ENCODE measurements at regions not wholly inside any gene's neighbourhood (a gene's known extent, or its start where the extent isn't known, plus 50 kb on each side); places are given as distances from the start of the nearest gene placed in this dataset.

GRCh38 chr6:79813854-79814709, 133.3 kb downstream of the ELOVL4 start:
- DNase-seq (ENCODE audit: low read depth): peak; percentile 64
- no peak overlapping the region for H3K4me3 ChIP-seq (ENCODE audit: low read depth, low read length)
- TF ChIP-seq CTCF (IDR thresholded peaks at IDR 0.05; ENCODE audit: low read depth, low read length) (peak; percentile 86), MAX (IDR thresholded peaks at IDR 0.05; ENCODE audit: low read depth, low read length) (no peak)

- H3K4me3 ChIP-seq (ENCODE audit: low read depth, low read length): no peak overlapping the region
- no peak for DNase-seq (ENCODE audit: low read depth)
- TF ChIP-seq CTCF (IDR thresholded peaks at IDR 0.05; ENCODE audit: low read depth, low read length) (no peak), POLR2A (IDR thresholded peaks at IDR 0.05; ENCODE audit: extremely low read depth, insufficient read length) (no peak), MYC (IDR thresholded peaks at IDR 0.05; ENCODE audit: low read depth, low read length) (no peak), MAX (IDR thresholded peaks at IDR 0.05; ENCODE audit: low read depth, low read length) (no peak)
Observed at GRCh38 chr6:79813143-79813850, 134.1 kb downstream of the ELOVL4 start.

GRCh38 chr6:79812195-79812594, 135.2 kb downstream of the ELOVL4 start:
- TF ChIP-seq MAX (IDR thresholded peaks at IDR 0.05; ENCODE audit: low read depth, low read length) (no peak), POLR2A (IDR thresholded peaks at IDR 0.05; ENCODE audit: extremely low read depth, insufficient read length) (no peak), CTCF (IDR thresholded peaks at IDR 0.05; ENCODE audit: low read depth, low read length) (no peak), MYC (IDR thresholded peaks at IDR 0.05; ENCODE audit: low read depth, low read length) (no peak)
- no peak overlapping the region for H3K4me3 ChIP-seq (ENCODE audit: low read depth, low read length)
- DNase-seq (ENCODE audit: low read depth): no peak

GRCh38 chr6:79810871-79811270, 136.5 kb downstream of the ELOVL4 start:
- no peak overlapping the region for H3K4me3 ChIP-seq (ENCODE audit: low read depth, low read length)
- no peak for TF ChIP-seq POLR2A (IDR thresholded peaks at IDR 0.05; ENCODE audit: extremely low read depth, insufficient read length)
- no peak for TF ChIP-seq MAX (IDR thresholded peaks at IDR 0.05; ENCODE audit: low read depth, low read length)
- TF ChIP-seq CTCF (IDR thresholded peaks at IDR 0.05; ENCODE audit: low read depth, low read length): no peak
- no peak for TF ChIP-seq MYC (IDR thresholded peaks at IDR 0.05; ENCODE audit: low read depth, low read length)
- DNase-seq (ENCODE audit: low read depth): no peak

- DNase-seq (ENCODE audit: low read depth): no peak
- TF ChIP-seq CTCF (IDR thresholded peaks at IDR 0.05; ENCODE audit: low read depth, low read length) (no peak), POLR2A (IDR thresholded peaks at IDR 0.05; ENCODE audit: extremely low read depth, insufficient read length) (no peak), MYC (IDR thresholded peaks at IDR 0.05; ENCODE audit: low read depth, low read length) (no peak), MAX (IDR thresholded peaks at IDR 0.05; ENCODE audit: low read depth, low read length) (no peak)
Observed at GRCh38 chr6:79810185-79810705, 137.1 kb downstream of the ELOVL4 start.

More at GRCh38 chr6:79810185-79810705, 137.1 kb downstream of the ELOVL4 start:
- H3K4me3 ChIP-seq (ENCODE audit: low read depth, low read length): no peak overlapping the region
